GM18909 (cell line): ENCODE measurements at regions not wholly inside any gene's neighbourhood (a gene's known extent, or its start where the extent isn't known, plus 50 kb on each side); places are given as distances from the start of the nearest gene placed in this dataset.
"Not testable (repeated sequence)": the region's sequence is repeated elsewhere in the genome, so short reads cannot be mapped to it uniquely, and the experiment has no call there.

Experiments used
- ATAC-seq: cut with Tn5 transposase; IDR thresholded peaks from one replicate; pipeline ENCODE4 v1.9.1; 2021; ENCODE audit warnings: mild to moderate bottlenecking; ENCODE audit not compliant: unreplicated experiment, poor library complexity

DNA sequence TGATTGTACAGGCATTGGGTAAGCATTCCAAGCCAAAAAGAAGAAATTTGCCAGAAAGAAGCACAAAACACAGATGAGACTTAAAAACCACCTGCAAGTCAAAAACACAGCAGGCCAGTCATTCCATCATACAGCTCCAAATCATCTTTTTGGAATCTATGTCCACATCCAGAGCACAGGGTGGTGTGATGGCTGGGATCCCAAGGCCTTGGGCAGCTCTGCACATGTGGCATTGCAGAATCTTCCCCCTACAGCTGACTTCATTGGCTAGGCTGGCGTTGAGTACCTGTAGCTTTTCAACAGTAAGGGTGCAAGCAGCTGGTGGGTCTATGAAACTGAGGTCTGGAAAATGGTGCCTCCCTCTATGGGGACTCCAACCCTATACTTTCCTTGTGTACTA is 236.7 kb downstream of the CWH43 start:
- not testable (repeated sequence) for ATAC-seq

DNA sequence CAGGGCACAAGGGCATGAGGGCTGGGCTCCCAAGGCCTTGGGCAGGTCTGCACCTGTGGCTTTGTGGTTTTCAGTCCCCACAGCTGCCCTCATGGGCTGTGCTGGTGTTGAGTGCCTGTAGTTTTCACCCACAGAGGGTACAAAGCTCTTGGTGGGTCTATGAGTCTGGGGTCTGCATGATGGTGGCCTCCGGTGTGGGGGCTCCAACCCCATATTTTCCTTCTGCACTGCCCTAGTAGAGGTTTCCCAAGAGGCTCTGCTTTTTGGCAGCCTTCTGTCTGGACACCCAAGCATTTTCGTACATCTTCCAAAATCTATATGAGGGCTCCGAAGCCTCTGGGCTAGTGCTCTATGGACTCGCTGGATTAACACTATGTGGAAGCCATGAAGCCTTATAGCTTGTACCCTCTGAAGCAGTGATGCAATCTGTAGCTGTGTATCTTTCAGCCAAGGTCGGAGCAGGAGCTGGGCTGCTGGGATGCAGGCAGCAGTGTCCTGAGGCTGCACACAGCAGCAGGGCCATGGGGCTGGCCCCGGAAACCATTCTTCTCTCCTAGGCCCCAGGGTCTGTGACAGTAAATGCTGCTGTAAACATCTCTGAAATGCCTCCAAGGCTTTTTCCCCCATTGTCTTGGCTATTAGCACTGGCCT is 240.3 kb downstream of the CWH43 start:
- not testable (repeated sequence) for ATAC-seq

DNA sequence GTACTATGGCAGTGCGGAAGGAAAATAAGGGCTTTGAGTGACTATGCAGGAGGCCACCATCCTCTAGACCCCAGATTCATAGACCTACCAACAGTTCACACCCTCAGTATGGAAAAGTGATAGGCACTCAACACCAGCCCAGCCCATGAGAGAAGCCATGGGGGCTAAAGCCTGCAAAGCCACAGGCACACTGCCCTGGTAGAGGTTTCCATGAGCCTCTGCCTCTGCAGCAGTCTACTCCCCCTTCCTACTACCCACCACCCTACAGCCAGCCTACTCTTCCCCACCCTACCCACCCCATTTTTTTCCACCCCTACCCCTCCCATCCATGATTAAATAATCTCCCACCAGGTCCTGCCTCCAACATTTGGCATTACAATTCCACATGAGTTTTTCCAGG is 241.9 kb downstream of the CWH43 start:
- ATAC-seq = not testable (repeated sequence)

DNA sequence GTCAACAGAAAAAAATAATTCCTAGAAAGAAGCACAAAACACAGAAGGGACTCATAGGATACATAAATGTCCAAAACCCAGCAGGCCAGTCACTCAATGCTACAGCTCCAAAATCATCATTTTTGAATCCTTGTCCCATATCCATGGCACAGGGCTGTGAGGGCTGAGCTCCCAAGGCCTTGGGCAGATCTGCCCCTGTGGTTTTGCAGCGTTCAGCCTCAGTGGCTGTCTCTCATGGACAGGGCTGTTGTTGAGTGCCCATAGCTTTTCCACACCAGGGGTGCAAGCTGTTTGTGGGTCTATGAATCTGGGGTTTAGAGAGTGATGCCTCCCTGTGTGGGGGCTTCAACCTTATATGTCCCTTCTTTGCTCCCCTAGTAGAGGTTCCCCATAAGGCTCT is 243.2 kb downstream of the CWH43 start:
- ATAC-seq = not testable (repeated sequence)

DNA sequence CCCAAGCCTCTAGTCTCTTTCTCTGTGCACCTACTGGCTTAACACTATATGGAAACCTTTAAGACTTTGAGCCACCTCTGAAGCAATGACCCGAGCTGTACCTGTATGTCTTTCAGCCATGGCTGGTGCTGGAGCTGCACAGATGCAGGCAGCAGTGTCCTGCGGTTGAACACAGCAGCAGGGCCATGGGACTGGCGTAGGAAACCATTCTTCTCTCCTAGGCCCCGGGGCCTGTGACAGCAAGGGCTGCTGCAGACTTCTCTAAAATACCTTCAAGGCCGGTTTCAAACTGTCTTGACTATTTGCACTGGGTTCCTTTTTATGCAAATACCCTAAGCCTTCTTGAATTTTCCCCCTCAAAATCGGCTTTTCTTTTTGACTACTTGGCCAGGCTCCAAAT is 243.6 kb downstream of the CWH43 start:
- not testable (repeated sequence) for ATAC-seq

DNA sequence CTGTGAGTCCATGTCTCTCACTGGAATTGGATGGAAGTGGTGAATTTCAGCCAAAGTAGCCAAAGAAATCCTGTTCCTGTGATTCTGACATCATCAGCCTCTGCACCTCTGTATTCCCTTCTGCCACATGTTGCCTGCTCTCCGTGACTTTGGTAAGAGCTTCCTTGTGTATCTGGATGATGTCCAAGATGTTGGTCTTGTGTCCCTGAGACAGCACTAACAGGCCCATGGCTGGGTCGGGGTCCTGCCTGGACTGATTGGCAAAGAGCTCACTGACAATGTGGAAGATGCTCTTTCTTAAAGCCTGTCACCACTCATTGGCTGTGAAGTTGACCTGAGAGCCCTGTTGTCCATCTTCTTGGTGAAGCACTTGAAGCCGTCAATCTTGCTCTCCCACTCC is 247.3 kb downstream of the CWH43 start:
- ATAC-seq = not testable (repeated sequence)

DNA sequence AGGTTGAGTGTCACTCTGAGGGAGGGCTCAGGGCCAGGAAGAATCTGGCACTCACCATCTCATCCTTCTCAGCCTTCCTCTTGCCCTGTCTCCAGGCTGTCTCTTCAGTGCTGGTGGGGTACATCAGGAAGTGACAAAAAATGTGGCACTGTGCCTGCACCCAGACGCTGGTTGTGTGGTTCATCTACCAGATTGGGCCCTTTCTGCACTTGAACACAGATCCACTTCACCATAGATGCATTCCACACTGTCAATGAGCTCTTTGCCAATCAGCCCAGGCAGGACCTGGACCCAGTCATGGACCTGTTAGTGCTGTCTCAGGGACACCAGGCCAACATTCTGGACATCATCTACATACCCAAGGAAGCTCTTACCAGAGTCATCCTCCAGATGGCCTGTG is 247.7 kb downstream of the CWH43 start:
- ATAC-seq = not testable (repeated sequence)

DNA sequence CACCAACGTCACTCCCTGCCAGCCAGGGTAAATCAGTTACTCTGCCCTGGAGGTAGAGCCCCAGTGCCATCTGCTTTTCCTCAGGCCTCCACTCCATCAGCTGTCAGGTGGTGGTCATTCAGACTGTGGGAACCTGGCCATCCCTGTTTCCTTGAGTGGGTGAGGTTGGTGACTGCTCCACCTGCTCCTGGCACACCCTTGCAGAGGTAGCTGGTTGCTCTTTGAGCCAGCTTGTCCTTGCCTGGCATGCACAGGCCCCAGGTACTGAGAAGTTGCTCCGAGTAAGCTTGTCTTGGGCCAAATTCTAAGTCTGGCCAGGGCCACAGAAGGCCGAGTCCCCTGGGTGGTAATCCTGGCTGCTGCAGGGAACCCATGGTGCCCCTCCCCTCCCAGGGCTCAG is 248.3 kb downstream of the CWH43 start:
- ATAC-seq = not testable (repeated sequence)

DNA sequence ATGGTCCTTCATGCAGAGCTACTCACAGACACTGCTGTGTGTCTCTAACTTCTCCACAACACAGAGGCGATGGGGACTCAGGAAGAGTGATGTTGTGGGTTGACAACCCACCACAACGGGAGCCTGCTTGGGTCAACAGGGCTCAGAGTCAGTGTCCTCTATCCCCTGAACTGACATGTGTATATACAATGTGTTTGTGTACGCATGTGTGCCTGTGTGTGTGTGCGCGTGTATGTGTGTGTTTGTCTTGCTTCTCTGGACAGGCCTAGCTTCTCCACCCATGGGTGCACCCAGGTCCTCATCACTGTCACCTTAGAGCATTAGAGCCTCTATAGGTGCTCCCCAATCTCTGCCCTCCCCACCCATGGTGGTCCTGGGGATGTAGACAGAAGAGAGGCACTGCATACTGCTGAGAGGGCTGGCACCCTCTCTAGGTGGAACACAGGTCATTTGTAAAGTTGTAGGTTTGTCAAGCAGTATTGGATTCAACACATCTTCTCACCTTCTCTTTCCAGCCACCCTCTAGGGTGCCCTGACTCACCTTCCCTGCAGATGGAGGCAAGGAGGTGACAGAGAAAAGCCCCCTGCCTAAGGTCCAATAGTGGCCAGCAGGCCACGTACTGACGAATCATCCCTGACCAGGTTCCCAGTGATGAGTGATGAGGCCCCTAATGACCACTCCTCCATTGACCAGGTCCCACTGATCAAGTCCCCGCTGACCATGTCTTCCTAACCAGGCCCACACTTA is 249.5 kb downstream of the CWH43 start:
- ATAC-seq = not testable (repeated sequence)

DNA sequence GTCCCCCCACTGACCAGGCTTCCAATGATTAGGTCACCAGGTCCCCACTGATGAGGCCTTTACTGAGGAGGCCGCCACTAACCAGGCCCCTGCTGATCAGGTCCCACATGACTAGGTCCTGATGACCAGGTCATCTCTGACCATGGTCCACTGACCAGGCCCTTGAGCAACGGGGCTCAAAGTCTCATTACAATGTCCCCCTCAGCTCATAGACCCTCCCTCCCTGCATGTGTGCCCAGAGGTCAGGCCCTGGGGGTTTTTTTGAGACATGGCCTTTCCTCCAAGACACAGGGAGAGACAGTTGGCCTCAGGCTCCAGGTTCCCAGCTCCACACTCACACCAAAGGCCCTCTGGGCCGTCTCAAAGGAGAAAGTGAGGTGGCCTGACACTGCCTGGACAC is 250.4 kb downstream of the CWH43 start:
- not testable (repeated sequence) for ATAC-seq

DNA sequence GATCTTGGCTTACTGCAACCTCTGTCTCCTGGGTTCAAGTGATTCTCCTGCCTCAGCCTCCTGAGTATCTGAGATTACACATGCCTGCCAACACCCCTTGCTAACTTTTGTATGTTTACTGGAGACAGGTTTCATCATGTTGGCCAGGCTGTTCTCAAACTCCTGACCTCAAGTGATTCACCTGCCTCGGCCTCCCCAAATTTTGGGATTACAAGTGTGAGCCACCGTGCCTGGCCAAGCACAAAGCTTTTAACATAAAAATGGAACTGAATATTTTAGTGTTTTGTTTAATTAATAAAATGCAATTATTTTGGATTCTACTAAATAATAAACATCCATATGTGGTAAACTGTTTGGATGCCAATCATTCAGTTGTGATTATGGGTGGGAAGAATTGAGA is 255.2 kb downstream of the CWH43 start:
- ATAC-seq = not testable (repeated sequence)

DNA sequence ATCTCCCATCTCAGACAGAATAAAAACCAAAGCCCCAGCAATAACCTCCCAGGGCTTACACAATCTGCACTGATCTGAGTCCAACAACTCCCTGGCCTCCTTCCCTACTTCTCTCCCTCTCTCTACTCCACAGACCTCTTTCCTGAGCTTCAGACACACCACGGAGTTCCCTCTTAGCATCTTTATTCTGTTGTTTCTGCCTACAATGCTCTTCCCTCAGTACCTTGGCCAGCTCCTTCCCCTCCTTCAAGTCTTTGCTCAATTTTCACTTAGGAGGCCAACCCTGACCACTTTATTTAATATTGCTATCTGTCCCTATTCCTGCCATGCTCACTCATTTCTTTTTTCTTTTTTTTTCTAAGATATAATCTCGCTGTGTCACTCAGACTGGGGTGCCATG is 276.7 kb downstream of the CWH43 start:
- ATAC-seq = not testable (repeated sequence)

DNA sequence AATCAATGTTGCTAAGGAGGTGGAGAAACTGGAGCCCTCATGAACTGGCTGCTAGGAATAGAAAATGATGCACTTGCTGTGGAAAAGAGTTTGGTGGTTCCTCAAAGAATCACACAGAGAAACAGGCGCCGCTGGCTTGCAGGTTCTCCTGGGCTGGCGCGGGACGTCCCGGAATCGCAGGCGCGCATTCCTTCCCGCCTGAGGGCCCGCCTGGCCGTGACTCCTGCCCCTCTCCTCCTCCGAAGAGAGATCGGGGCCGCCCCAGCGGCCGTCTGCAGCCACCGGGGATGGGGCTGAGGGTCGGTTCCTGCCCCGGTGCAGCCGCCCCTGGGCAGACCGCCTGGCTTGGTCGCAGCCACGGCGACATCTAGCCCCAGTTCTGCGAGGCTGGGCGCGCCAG is 284.4 kb downstream of the CWH43 start:
- ATAC-seq = not testable (repeated sequence)

DNA sequence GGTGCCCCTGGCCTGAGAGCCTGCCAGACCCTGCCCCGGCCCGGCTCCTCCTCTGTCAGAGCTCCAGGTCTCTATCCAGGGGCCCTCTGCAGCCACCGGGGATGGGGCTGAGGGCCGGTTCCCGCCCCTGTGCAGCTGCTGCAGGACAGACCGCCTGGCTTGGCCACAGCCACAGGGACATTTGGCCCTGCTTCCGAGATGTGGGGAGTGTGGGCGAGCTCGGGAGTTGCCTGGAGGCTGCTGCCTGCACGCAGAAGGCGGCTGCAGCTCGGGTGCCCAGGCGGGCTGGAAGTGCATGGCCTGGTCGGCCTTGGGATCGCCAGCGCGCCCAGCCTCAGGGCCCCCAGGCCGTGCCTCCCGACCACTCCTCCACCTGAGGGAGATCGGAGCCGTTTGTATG is 284.8 kb downstream of the CWH43 start:
- not testable (repeated sequence) for ATAC-seq

DNA sequence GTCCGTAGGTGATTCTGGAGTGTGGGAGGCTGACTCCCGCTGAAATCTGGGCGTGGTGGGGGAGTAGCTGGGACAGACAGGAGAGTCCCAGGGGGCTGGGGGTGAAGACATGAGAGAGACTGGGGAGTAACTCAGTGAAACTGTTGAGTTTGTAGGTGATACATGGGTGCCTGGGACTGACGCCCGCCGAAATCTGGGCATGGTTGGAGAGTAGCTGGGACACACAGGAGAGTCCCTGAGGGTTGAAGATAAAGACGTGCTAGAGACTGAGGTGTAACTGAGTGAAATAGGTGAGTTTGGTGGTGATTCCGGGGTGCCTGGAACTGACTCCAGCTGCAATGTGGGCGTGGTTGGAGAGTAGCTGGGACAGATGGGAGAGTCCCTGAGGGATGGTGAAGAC is 299.8 kb downstream of the CWH43 start:
- not testable (repeated sequence) for ATAC-seq

DNA sequence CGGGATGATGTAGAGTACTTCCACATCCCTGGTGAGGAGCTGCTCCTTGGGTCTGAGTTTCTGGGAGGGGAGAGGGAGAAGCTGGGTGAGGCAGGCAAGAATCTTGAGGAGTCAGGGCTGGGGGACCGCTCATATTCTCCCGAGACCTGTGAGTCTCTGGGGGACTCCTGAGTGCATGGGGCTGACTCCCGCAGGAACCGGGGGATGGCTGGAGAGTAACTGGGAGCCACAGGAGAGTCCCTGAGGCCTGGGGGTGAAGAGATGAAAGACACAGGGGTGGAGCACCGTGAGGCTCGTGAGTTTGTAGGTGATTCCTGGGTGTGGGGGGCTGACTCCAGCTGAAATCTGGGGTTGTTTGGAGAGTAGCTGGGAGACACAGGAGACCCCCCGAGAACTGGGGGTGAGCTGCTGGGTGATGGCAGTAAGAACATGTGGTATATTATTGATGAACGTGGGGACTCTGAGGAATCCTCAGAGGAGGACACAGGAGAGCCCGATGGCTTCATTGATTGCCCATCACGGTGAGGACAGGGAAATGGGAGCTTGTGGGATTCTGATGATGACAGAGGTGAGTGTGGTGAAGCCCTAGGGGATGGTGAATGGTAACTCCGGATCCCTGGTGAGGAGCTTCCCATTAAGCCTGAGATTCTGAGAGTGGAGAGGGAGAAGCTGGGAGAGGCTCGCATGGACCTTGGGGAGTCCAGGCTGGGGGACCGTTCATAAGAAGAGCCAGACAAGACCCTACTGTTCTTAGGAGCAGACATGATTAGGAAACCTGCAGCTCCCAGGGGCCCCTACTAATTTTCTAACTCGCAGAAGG is 301.1 kb downstream of the CWH43 start:
- not testable (repeated sequence) for ATAC-seq

DNA sequence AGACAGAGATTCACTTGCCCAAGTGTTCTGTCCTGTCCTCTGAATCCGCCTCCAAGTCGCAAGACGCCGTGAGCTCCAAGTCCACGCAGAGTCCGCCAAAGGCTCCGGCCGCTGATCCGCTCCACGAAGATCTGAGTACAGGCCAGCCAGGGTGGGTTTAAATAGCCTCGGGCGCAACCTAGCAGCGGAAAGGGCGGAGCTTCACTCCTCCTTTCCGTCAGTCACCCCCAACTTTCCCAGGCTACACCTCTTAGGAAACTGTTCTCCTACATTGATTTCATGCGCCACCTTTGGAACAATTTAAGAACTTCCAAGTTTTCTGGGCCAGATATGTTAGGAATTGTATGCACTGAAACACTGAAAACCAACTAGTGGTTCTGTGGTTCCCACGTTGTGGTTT is 301.8 kb downstream of the CWH43 start:
- ATAC-seq = not testable (repeated sequence)

DNA sequence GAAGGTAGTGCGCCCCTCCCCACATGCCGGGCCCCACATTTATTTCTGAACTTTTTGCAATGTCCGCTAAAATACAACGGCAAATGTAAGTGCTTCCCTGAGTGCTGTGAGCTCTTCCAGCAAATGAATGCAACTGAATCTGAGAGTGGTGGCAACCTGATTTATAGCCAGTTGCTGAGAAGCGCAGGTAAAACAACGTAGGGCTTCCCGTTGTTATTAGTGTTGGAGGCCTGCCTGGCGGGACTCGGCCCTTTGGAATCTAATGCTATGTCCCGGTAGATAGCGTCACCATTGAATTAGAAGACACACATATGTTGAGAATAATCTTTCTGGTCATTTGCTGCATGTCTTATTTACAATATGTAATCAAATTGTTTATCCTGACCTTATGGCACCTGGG is 302.7 kb downstream of the CWH43 start:
- ATAC-seq = not testable (repeated sequence)

DNA sequence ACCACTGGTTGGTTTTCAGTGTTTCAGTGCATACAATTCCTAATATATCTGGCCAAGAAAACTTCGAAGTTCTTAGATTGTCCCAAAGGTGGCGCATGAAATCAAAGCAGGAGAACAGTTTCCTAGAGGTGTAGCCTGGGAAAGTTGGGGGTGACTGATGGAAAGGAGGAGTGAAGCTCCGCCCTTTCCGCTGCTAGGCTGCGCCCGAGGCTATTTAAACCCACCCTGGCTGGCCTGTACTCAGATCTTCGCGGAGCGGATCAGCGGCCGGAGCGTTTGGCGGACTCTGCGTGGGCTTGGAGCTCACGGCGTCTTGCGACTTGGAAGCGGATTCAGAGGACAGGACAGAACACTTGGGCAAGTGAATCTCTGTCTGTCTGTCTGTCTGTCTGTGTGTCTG is 328.7 kb downstream of the CWH43 start:
- ATAC-seq = not testable (repeated sequence)

DNA sequence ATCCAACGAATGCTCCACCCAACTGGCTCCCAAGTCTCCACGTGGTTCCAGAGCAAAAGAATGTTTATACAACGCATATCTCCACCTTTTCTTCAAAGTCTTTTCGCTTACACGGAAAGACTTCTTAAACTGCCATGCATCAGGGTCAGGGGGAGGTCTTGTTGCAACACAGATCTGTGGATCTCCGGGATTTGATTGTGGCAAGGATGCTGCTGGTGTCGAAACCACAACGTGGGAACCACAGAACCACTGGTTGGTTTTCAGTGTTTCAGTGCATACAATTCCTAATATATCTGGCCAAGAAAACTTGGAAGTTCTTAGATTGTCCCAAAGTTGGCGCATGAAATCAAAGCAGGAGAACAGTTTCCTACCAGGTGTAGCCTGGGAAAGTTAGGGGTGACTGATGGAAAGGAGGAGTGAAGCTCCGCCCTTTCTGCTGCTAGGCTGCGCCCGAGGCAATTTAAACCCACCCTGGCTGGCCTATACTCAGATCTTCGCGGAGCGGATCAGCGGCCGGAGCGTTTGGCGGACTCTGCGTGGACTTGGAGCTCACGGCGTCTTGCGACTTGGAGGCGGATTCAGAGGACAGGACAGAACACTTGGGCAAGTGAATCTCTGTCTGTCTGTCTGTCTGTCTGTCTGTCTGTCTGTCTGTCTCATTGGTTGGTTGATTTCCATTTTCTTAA is 334.8 kb downstream of the CWH43 start:
- ATAC-seq = not testable (repeated sequence)
